ENCODE measurements at regions not wholly inside any gene's neighbourhood (a gene's known extent, or its start where the extent isn't known, plus 50 kb on each side); places are given as distances from the start of the nearest gene placed in this dataset.

GRCh38 chr6:152905551-152906299, 77.1 kb downstream of the FBXO5 start:
- no peak for DNase-seq

DNA sequence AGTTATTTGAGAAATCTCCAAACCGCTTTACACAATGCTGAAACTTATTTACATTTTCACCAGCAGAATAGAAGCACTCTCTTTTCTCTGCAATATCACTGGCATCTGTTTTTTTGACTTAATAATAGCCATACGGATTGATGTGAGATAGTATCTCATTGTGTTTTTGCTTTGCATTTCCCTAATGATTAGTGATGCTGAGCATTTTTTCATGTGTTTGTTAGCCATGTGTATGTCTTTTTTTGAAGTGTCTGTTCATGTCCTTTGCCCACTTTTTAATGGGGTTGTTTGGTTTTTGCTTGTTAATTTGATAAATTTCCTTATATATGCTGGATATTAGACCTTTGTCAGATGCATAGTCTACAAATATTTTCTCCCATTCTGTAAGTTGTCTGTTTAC, 73.6 kb downstream of the FBXO5 start:
- DNase-seq: no peak

GRCh38 chr6:152916035-152916434, 66.8 kb downstream of the FBXO5 start:
- DNase-seq: no peak

- no peak for DNase-seq
These were observed 63.9 kb downstream of the FBXO5 start for GRCh38 chr6:152918991-152919390.

GRCh38 chr6:152920016-152920415, 62.8 kb downstream of the FBXO5 start:
- no peak for DNase-seq
